ENCODE measurements at regions not wholly inside any gene's neighbourhood (a gene's known extent, or its start where the extent isn't known, plus 50 kb on each side); places are given as distances from the start of the nearest gene placed in this dataset.

DNA sequence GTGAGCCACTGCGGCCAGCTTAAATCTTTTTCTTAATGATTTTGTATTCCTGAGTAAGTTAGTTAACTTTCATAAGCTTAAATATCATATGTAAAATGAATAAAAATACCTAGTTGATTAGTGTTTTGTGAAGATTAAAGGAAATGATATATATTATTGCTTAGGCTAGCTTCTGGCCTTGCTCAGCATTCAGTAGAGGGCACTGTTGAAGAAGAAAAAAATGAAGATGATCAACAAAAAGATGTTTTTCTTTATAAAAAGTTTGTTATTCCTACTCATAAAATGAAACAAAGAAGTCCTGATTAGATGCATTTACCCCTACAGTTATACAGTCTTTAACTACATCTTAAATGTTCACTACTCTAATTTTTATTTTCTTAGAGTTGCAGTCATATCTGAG lies 797.7 kb downstream of the RAPGEF2 start:
- no peak for TF ChIP-seq EZH2 (IDR thresholded peaks at IDR 0.05; ENCODE audit: low read length, missing control alignments)
- TF ChIP-seq CTCF (conservative IDR thresholded peaks at IDR 0.05 in 1 of 2, IDR thresholded peaks at IDR 0.05 in 1 of 2; ENCODE audit: low read depth in 1 of 2, low read length in 2 of 2) = no peak

All from fibroblast of lung (primary cell).